Posterior cingulate gyrus (tissue), 11 donors: ENCODE measurements at regions not wholly inside any gene's neighbourhood (a gene's known extent, or its start where the extent isn't known, plus 50 kb on each side); places are given as distances from the start of the nearest gene placed in this dataset.
A peak's percentile ranks its signal among the peaks of the same experiment; 100 is the strongest.
"Not testable (repeated sequence)": the region's sequence is repeated elsewhere in the genome, so short reads cannot be mapped to it uniquely, and the experiment has no call there.

Experiments
- DNase-seq, 10 donors: peaks; one replicate each; pipeline versions ENCODE4 v3.0.0 to v3.0.0-alpha.2; 2020 to 2021; ENCODE audit warnings: mixed read lengths in 3 of 10
- intact Hi-C: fragments of 100-400 bp; cut with DNase I; formaldehyde crosslinking; loops from one replicate; pipeline ENCODE4 v1.15.1; 2023

DNA sequence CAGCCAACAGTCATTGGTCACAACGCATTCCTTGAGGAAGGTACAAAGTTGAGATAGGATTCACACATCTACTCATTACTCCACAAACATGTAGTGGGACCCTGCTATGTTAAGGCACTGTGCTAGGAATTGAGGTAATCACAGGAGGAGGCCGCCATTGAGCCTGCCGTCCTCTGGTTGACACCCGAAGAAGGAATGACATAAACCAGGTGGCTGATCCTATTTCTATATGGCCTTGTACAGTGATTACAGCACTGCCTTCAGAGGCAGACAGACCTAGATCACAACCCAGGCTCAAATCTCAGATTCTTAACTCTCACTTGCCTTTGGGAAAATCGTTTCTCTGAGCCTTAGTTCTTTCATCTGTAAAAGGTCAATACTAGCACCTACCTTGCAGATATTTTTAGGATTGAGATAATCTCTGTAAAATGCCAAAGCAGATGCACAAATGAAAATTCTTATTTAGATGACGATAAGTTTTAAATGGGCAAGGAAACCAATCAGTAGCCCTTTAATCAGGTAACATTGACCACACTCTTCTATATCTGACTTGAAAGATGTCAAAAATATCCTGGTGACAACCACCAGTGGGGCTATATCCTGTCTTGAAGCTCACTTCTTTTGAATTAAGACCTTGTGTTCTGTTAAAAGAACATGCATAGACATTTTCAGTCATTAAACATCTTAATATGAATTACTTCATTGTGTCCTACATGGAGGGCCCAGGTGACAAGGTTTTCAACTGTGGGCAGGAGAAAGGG lies 251.6 kb downstream of the KCTD12 start:
- intact Hi-C loops: no loop called here
- no peak for DNase-seq

- no peak for DNase-seq
- intact Hi-C loops: no loop called here
These were observed 253.7 kb downstream of the KCTD12 start for GRCh38 chr13:76632401-76633044.

GRCh38 chr13:76630629-76631230 lies 255.5 kb downstream of the KCTD12 start:
- no peak for DNase-seq
- intact Hi-C loops: no loop called here

- intact Hi-C loops: no loop called here
- DNase-seq: peak in 2 of 10 donors; percentile 15 to 49
These were observed 263.7 kb downstream of the KCTD12 start for GRCh38 chr13:76622315-76623040.

GRCh38 chr13:76621705-76622104 lies 264.5 kb downstream of the KCTD12 start:
- no peak for DNase-seq
- intact Hi-C loops: no loop called here

DNA sequence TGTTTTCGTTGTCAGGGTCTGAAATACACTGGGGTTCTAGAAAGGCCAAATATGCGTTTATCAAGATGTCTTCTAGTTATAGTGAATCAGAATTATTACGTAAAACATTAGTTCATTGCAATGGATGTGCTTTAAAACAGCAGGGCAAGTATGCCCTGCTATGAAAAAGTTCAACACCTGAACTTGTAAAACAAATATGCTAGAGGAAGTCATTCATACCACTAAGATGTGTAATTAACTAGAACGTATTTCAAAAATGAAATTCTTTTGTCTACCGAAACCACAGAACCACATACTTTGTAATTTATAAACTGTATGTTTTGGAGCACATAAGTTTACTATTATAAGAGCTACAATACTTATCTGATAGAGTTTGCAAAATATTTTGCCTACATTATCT lies 266.2 kb downstream of the KCTD12 start:
- no peak for DNase-seq
- intact Hi-C loops: no loop called here

GRCh38 chr13:76619631-76620030 lies 266.6 kb downstream of the KCTD12 start:
- intact Hi-C loops: no loop called here
- DNase-seq: no peak

DNA sequence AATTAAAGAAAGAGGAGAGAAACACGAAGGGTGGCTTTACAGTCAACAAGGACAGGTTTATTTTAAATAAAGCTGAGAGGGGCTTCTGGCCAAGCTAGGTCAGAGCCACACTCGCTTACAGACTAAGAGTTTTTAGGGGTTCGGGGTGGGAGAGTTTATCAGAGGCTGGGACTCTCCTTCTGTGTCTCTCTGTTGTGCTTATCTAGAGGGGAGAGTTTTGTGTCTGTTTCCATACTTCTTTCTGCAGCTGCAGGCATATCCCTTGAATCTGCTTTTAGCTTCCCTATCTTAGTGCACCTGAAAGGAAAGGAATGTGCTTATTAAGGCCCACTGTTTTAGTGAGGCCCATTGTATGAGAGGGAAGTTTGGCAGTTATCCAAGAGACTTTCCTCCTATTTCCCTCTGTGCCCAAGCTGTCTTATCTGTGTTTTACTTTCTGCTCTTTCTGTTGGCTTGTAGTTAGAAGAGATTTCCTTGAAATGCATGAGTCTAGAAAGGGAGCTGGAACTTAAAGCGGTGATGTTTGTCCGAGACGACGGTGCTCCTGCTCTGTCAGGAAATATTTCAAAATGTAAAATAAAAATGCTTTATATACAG lies 275.3 kb downstream of the KCTD12 start:
- intact Hi-C loops: no loop called here
- no peak for DNase-seq

GRCh38 chr13:76609643-76610042 lies 276.6 kb downstream of the KCTD12 start:
- no peak for DNase-seq
- intact Hi-C loops: no loop called here

GRCh38 chr13:76607866-76608265 lies 278.3 kb downstream of the KCTD12 start:
- no peak for DNase-seq
- intact Hi-C loops: no loop called here

DNA sequence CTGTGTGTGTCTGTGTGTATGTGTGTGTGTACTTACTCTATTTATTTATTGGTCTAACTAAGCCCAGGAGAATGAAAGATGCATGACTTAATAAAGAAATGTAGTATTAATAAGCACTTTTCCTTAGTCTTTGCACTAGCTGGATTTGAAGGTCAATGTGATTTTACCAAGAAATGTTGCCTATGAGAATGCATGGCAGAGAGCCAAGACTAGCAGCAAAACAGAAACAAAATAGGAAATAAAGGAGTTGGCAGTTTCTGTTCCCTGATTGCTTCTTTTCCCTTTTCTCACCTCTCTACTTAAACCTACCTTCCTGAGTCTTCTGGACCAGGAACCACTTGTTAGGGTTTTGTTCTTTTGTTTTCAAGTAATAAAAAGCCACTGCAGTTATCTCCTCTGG lies 286.1 kb downstream of the KCTD12 start:
- no peak for DNase-seq
- intact Hi-C loops: no loop called here

DNA sequence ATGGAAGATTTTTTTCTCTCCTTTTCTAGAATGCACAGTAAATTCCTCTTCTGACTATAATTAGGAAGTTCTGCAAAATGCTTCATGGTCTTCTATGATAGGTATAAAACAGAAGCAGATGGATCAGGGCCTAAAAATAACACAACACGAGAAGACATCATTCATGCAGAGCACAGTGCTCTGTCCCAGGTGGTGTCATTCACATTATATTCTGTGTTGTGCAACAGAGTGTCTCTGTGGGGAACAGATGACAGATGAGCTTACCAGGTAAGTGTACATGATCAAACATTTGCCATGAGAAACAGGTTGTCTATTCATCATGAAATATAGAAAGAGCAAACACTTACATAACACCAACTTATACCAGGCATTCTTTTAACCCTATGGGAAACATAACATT lies 288.3 kb downstream of the KCTD12 start:
- intact Hi-C loops: no loop called here

DNA sequence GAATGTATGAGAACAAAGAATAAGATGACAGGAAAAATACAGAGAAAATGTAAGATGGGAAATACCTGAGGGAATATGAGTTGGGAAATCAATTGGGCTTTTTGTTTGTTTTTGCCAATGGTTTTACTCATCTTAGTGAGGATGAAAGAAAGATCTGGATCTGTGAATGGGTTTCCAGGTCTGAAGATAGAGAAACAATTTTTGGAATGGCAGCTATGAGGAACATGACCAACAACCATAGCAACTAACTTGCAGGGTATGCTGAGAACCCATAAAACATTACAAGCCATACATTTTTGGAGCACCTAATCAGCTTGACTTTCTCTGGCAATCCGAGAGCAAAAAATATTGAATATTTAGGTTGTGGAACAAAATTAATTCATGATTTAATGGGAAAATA lies 290.0 kb downstream of the KCTD12 start:
- DNase-seq: no peak
- intact Hi-C loops: no loop called here

More for the DNA sequence above, 288.3 kb downstream of the KCTD12 start:
- no peak for DNase-seq

DNA sequence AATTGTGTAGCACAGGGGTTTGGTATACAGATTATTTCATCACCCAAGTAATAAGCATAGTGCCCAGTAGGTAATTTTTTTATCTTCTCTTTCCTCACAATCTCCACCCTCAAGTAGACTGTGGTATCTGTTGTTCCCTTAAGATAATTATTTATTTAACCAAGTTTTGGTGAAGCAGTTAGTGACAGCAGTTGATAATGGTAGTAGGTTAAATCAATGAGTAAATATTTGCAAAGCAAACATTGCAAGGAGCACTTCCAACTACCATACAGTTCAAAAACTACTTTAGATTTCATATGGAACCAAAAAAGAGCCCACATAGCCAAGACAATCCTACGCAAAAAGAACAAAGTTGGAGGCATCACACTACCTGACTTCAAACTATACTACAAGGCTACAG lies 291.8 kb downstream of the KCTD12 start:
- intact Hi-C loops: no loop called here
- no peak for DNase-seq

GRCh38 chr13:76586842-76587241 lies 299.4 kb downstream of the KCTD12 start:
- no peak for DNase-seq
- intact Hi-C loops: no loop called here

- DNase-seq: no peak
- intact Hi-C loops: no loop called here
These were observed 306.5 kb downstream of the KCTD12 start for GRCh38 chr13:76579701-76580100.

DNA sequence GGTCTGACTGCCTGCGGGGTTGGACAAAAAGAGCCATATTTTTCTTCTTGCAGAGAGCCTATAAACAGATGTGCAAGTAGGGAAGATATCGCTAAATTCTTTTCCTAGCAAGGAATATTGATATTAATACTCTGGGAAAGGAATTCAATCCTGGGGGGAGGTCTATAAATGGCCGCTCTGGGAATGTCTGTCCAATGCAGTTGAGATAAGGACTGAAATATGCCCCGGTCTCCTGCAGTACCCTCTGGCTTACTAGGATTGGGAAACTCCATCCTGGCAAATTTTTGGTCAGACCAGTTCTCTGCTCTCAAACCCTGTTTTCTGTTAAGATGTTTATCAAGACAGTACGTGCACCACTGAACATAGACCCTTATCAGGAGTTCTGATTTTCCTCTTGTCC lies 310.6 kb downstream of the KCTD12 start:
- DNase-seq, intact Hi-C loops: not testable (repeated sequence)

DNA sequence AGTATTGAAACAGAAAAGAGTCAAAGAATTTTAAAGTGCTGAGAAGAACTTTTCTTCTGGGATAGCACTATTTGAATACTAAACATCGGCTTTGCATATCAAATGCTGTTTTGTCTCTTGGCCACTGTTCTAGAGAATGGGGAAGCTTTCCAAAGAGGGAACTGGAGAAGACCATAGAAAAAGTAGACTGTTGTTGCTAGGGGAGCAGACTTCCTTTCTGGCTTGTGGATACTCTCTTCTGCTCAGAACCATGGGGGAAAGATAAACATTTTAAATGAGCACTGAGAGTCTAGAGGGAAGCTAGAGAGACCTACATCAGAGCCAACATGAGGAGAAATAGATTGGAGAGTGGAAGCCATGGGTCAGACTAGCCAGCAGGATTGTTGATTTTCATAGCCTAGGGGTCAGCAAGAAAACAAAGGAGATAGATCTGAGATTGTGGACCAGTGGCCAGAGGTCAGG lies 315.7 kb downstream of the KCTD12 start:
- DNase-seq: no peak
- intact Hi-C loops: no loop called here

GRCh38 chr13:76556627-76557026 lies 329.6 kb downstream of the KCTD12 start:
- intact Hi-C loops: no loop called here
- DNase-seq: no peak

GRCh38 chr13:76552807-76553206 lies 333.4 kb downstream of the KCTD12 start:
- intact Hi-C loops: no loop called here
- no peak for DNase-seq
